PC-3 (cell line): ENCODE measurements at regions not wholly inside any gene's neighbourhood (a gene's known extent, or its start where the extent isn't known, plus 50 kb on each side); places are given as distances from the start of the nearest gene placed in this dataset.

Source experiments
- ATAC-seq: fragments of 200-7000 bp; cut with Tn5 transposase; 2 replicates; pipeline ENCODE4 v1.9.1; 2020; ENCODE audit warnings: mild to moderate bottlenecking, moderate library complexity
- BruUV-seq: library from RNA; stranded (reverse); fragments of 400-500 nt; replicated peaks from 2 replicates; lab custom pipeline; 2021; lab: Mats Ljungman, UMichigan
- CTCF ChIA-PET: fragments of 300-600 bp; sonication (Branson Sonifier 250); formaldehyde crosslinking; loops from one replicate; lab custom pipeline; 2022; ENCODE audit warnings: antibody characterized with exemption; lab: Charles Lee
- POLR2A ChIA-PET: fragments of 300-600 bp; sonication (Branson Sonifier 250); formaldehyde crosslinking; loops from one replicate; lab custom pipeline; 2022; ENCODE audit warnings: antibody characterized with exemption; ENCODE audit not compliant: unreplicated experiment; lab: Charles Lee
- DNase-seq: peaks from one replicate; pipeline ENCODE4 v3.0.0-alpha.2; 2015
- H2AFZ ChIP-seq: fragments of 300-600 bp; sonication (generic); 2 replicates; pipeline ENCODE4 v1.6.0; 2016; ENCODE audit warnings: antibody characterized with exemption, low read length
- H3F3A ChIP-seq: fragments of 300-600 bp; sonication (generic); one replicate; pipeline ENCODE4 v1.6.0; 2017; ENCODE audit warnings: antibody characterized with exemption, low read length, control low read depth, mild to moderate bottlenecking; ENCODE audit not compliant: unreplicated experiment
- H3K27ac ChIP-seq: fragments of 300-600 bp; sonication (generic); 2 replicates; pipeline ENCODE4 v1.5.1; 2016; ENCODE audit warnings: mild to moderate bottlenecking, low read length
- H3K27me3 ChIP-seq: fragments of 300-600 bp; sonication (generic); 2 replicates; pipeline ENCODE4 v1.6.1; 2016; ENCODE audit warnings: low read length, mixed read lengths
- H3K36me3 ChIP-seq: fragments of 300-600 bp; sonication (generic); 2 replicates; pipeline ENCODE4 v1.6.1; 2016; ENCODE audit warnings: low read depth, mixed run types, low read length, mixed read lengths
- H3K4me1 ChIP-seq: fragments of 300-600 bp; sonication (generic); 2 replicates; pipeline ENCODE4 v1.5.1; 2016; ENCODE audit warnings: low read length; ENCODE audit not compliant: insufficient read depth
- H3K4me2 ChIP-seq: fragments of 300-600 bp; sonication (generic); 2 replicates; pipeline ENCODE4 v1.6.0; 2016; ENCODE audit warnings: low read length
- H3K4me3 ChIP-seq: fragments of 300-600 bp; sonication (generic); 2 replicates; pipeline ENCODE4 v1.5.1; 2016; ENCODE audit warnings: mild to moderate bottlenecking, low read length, mixed read lengths
- H3K79me2 ChIP-seq: fragments of 300-600 bp; sonication (generic); 2 replicates; pipeline ENCODE4 v1.6.1; 2017; ENCODE audit warnings: low read length, mixed read lengths
- H3K9ac ChIP-seq: fragments of 300-600 bp; sonication (generic); 2 replicates; pipeline ENCODE4 v1.6.0; 2016; ENCODE audit warnings: mild to moderate bottlenecking, low read length
- H3K9me2 ChIP-seq: fragments of 300-600 bp; sonication (generic); replicated peaks from 2 replicates; pipeline ENCODE4 v1.6.1; 2016; ENCODE audit warnings: mixed run types, low read length, mixed read lengths
- H3K9me3 ChIP-seq: fragments of 300-600 bp; sonication (generic); 2 replicates; pipeline ENCODE4 v1.6.1; 2016; ENCODE audit warnings: low read length, mixed read lengths
- H4K20me1 ChIP-seq: fragments of 300-600 bp; sonication (generic); 2 replicates; pipeline ENCODE4 v1.6.1; 2016; ENCODE audit warnings: low read length, mixed read lengths
- CTCF ChIP-seq: fragments of 300-600 bp; sonication (generic); conservative IDR thresholded peaks from 2 replicates; pipeline ENCODE4 v1.5.1; 2017; ENCODE audit warnings: antibody characterized with exemption, low read depth, mild to moderate bottlenecking, low read length
- EZH2 ChIP-seq: fragments of 300-600 bp; sonication (generic); IDR thresholded peaks from one replicate; pipeline ENCODE4 v1.6.1; 2017; ENCODE audit warnings: antibody characterized with exemption, mild to moderate bottlenecking, low read length; ENCODE audit not compliant: unreplicated experiment
- EZH2phosphoT487 ChIP-seq: fragments of 300-600 bp; sonication (generic); IDR thresholded peaks from 2 replicates; pipeline ENCODE4 v1.6.1; 2018; ENCODE audit warnings: mild to moderate bottlenecking, antibody characterized with exemption, low read length, borderline replicate concordance
- intact Hi-C: fragments of 100-400 bp; cut with micrococcal nuclease; formaldehyde crosslinking; loops from 2 replicates; pipeline ENCODE4 v1.9.0; 2023

GRCh38 chr3:157939166-157939565 lies 167.1 kb downstream of the SHOX2 start:
- ChIA-PET CTCF (no interaction called here), POLR2A (no interaction called here)

GRCh38 chr3:157938154-157938779 lies 168.0 kb downstream of the SHOX2 start:
- ChIA-PET CTCF (interaction anchor here (0.9 kb wide), 1 partner anchor 44 kb away, joined by 5 read pairs; no protein-coding TSS in a partner anchor), POLR2A (no interaction called here)
- H2AFZ ChIP-seq: no peak overlapping the region
- no peak for TF ChIP-seq EZH2
- no peak for TF ChIP-seq CTCF
- no peak for TF ChIP-seq EZH2phosphoT487
- peaks cover 6% of the 10 kb centered on the region; the same call in 1 of the 2 replicates for H3K4me1 ChIP-seq
- no peaks in the 10 kb centered on the region for H3K36me3 ChIP-seq
- no peaks in the 10 kb centered on the region for H3K9me2 ChIP-seq
- intact Hi-C loops: no loop called here
- H3K79me2 ChIP-seq: no peaks in the 10 kb centered on the region
- H3K9ac ChIP-seq: no peak overlapping the region
- H3K27me3 ChIP-seq: no peaks in the 10 kb centered on the region
- no peaks in the 10 kb centered on the region for H4K20me1 ChIP-seq
- H3K4me2 ChIP-seq: no peak overlapping the region
- H3K4me3 ChIP-seq: no peak overlapping the region
- no peaks in the 10 kb centered on the region for H3K9me3 ChIP-seq
- BruUV-seq: no TSS peak
- no peak overlapping the region for H3K27ac ChIP-seq
- no peaks in the 10 kb centered on the region for H3F3A ChIP-seq
- ATAC-seq (peak; percentile 84), DNase-seq (peak; percentile 51)

More at GRCh38 chr3:157939166-157939565, 167.1 kb downstream of the SHOX2 start:
- Histone ChIP-seq H3K27ac (no peak overlapping the region), H3K4me3 (no peak overlapping the region), H3K4me2 (no peak overlapping the region), H3K9ac (no peak overlapping the region), H3F3A (no peaks in the 10 kb centered on the region), H3K9me3 (no peaks in the 10 kb centered on the region), H3K36me3 (no peaks in the 10 kb centered on the region), H3K27me3 (no peaks in the 10 kb centered on the region), H3K4me1 (peaks cover 6% of the 10 kb centered on the region; the same call in 1 of the 2 replicates), H3K79me2 (no peaks in the 10 kb centered on the region), H4K20me1 (no peaks in the 10 kb centered on the region), H3K9me2 (no peaks in the 10 kb centered on the region), H2AFZ (no peak overlapping the region)
- no TSS peak for BruUV-seq
- intact Hi-C loops: no loop called here
- ATAC-seq (no peak), DNase-seq (no peak)
- TF ChIP-seq EZH2 (no peak), EZH2phosphoT487 (no peak), CTCF (no peak)

GRCh38 chr3:157931517-157931916 lies 174.7 kb downstream of the SHOX2 start:
- POLR2A ChIA-PET: no interaction called here
- H3K4me2 ChIP-seq: no peak overlapping the region
- peaks cover 7% of the 10 kb centered on the region; the same call in 1 of the 2 replicates for H3K4me1 ChIP-seq
- no peak for ATAC-seq
- no peak overlapping the region for H2AFZ ChIP-seq
- no peaks in the 10 kb centered on the region for H3K79me2 ChIP-seq
- intact Hi-C loops: no loop called here
- H3K36me3 ChIP-seq: no peaks in the 10 kb centered on the region
- CTCF ChIA-PET: no interaction called here
- H3K4me3 ChIP-seq: no peak overlapping the region
- TF ChIP-seq EZH2 (no peak), CTCF (no peak), EZH2phosphoT487 (no peak)
- BruUV-seq: no TSS peak
- no peaks in the 10 kb centered on the region for H3K27me3 ChIP-seq
- no peaks in the 10 kb centered on the region for H3K9me3 ChIP-seq
- H3F3A ChIP-seq: no peaks in the 10 kb centered on the region
- H4K20me1 ChIP-seq: no peaks in the 10 kb centered on the region
- H3K9me2 ChIP-seq: no peaks in the 10 kb centered on the region
- no peak for DNase-seq
- no peak overlapping the region for H3K9ac ChIP-seq
- no peak overlapping the region for H3K27ac ChIP-seq
